Naive B cell (primary cell): ENCODE measurements at regions not wholly inside any gene's neighbourhood (a gene's known extent, or its start where the extent isn't known, plus 50 kb on each side); places are given as distances from the start of the nearest gene placed in this dataset.
A peak's percentile ranks its signal among the peaks of the same experiment; 100 is the strongest.
"Not testable (repeated sequence)": the region's sequence is repeated elsewhere in the genome, so short reads cannot be mapped to it uniquely, and the experiment has no call there.

Source experiments
- ATAC-seq, 2 donors: fragments of 150-1000 bp; cut with Tn5 transposase; 2 replicates each; pipeline ENCODE4 v1.10.0; 2021; ENCODE audit warnings: low read depth in 2 of 2, mild to moderate bottlenecking in 2 of 2, moderate library complexity in 2 of 2
- DNase-seq: peaks from one replicate; pipeline ENCODE4 v3.0.0; 2022
- H3K27ac Mint-ChIP-seq, 6 donors: one replicate each; pipeline ENCODE4 v1.8.0; 2020 to 2022; ENCODE audit warnings: mild to moderate bottlenecking in 6 of 6, mixed read lengths in 6 of 6, moderate library complexity in 5 of 6, inconsistent platforms in 2 of 6
- H3K27me3 Mint-ChIP-seq, 3 donors: one replicate each; pipeline ENCODE4 v1.8.0; 2021 to 2022; ENCODE audit warnings: mixed read lengths in 3 of 3, mild to moderate bottlenecking in 1 of 3
- H3K36me3 Mint-ChIP-seq, 2 donors: one replicate each; pipeline ENCODE4 v1.8.0; 2020 to 2022; ENCODE audit warnings: mixed read lengths in 2 of 2, inconsistent platforms in 1 of 2, mild to moderate bottlenecking in 1 of 2
- H3K4me1 Mint-ChIP-seq, 3 donors: one replicate each; pipeline ENCODE4 v1.8.0; 2020 to 2022; ENCODE audit warnings: mixed read lengths in 3 of 3, inconsistent platforms in 1 of 3, mild to moderate bottlenecking in 1 of 3, moderate library complexity in 1 of 3
- H3K4me3 Mint-ChIP-seq, 8 donors: one replicate each; pipeline ENCODE4 v1.8.0; 2020 to 2022; ENCODE audit warnings: mild to moderate bottlenecking in 8 of 8, mixed read lengths in 8 of 8, moderate library complexity in 8 of 8, inconsistent platforms in 2 of 8
- H3K9me3 Mint-ChIP-seq, 7 donors: one replicate each; pipeline ENCODE4 v1.8.0; 2020 to 2022; ENCODE audit warnings: mixed read lengths in 7 of 7, mild to moderate bottlenecking in 5 of 7, inconsistent platforms in 2 of 7, moderate library complexity in 1 of 7

- Mint-ChIP-seq H3K36me3 (no peaks in the 10 kb centered on the region), H3K4me3 (no peak overlapping the region), H3K4me1 (no peaks in the 10 kb centered on the region), H3K27ac (no peak overlapping the region), H3K9me3 (peaks cover 0 to 2% (median 0%) of the 10 kb centered on the region in 7 donors), H3K27me3 (no peaks in the 10 kb centered on the region)
- DNase-seq (no peak), ATAC-seq (no peak)
These were observed 59.3 kb downstream of the OXGR1 start for GRCh38 chr13:96934889-96935489.

- ATAC-seq = no peak
- DNase-seq = no peak
- no peaks in the 10 kb centered on the region for H3K4me1 Mint-ChIP-seq
- H3K36me3 Mint-ChIP-seq = no peaks in the 10 kb centered on the region
- peaks cover 7 to 34% (median 18%) of the 10 kb centered on the region in 7 donors for H3K9me3 Mint-ChIP-seq
- no peaks in the 10 kb centered on the region for H3K27me3 Mint-ChIP-seq
- no peak overlapping the region for H3K4me3 Mint-ChIP-seq
- no peak overlapping the region for H3K27ac Mint-ChIP-seq
These were observed 68.2 kb downstream of the OXGR1 start for GRCh38 chr13:96925916-96926628.

DNA sequence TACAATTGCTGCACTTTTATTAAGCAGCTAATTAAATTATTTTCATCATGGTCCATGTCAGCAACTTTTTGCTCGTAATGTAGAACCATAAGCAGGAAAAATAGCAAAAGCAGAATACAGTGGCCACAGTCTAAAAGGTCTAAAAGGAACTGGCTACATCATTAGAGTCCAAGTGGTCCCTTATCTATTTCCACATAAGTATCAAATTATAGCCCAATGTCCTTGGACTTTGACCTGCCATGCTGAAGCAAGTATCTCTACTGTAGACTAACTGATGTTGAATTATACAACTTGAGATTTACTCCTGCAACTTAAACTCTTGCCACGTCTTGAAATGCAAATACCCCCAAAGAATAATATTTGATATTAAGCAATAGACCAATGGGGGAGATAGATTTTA is 68.8 kb downstream of the OXGR1 start:
- no peaks in the 10 kb centered on the region for H3K27me3 Mint-ChIP-seq
- H3K4me1 Mint-ChIP-seq = no peaks in the 10 kb centered on the region

GRCh38 chr13:96918861-96919631 is 75.2 kb downstream of the OXGR1 start:
- ATAC-seq, H3K36me3 Mint-ChIP-seq, DNase-seq, H3K4me1 Mint-ChIP-seq, H3K27me3 Mint-ChIP-seq, H3K4me3 Mint-ChIP-seq: not testable (repeated sequence)
- Mint-ChIP-seq H3K9me3 (peaks cover 10 to 37% (median 23%) of the 10 kb centered on the region in 7 donors), H3K27ac (peak overlapping the region in 1 of 6 donors; percentile 10)

More for the DNA sequence above, 68.8 kb downstream of the OXGR1 start:
- peaks cover 7 to 39% (median 20%) of the 10 kb centered on the region in 7 donors for H3K9me3 Mint-ChIP-seq
- H3K27ac Mint-ChIP-seq = no peak overlapping the region
- ATAC-seq (no peak), DNase-seq (no peak)
- no peak overlapping the region for H3K4me3 Mint-ChIP-seq
- no peaks in the 10 kb centered on the region for H3K36me3 Mint-ChIP-seq

DNA sequence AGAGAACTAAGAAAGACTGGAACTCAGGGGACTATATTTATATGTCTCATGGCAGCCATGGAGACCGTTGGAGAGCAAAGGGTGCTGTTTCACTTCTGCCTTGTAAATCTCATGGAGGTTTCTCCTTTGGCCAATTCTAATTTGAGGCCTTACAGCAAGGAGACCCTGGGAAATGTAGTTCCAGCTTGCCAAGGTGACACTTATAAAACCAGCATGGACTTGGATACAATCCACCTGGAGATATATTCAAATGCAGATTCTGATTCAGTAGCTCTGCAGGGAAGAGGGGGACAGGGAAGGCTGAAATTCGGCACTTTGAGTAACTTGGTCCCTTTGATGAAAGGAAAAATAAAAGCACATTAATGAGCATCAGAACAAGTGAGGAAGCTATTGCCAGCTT is 90.0 kb downstream of the OXGR1 start:
- Mint-ChIP-seq H3K27ac (no peak overlapping the region), H3K9me3 (peaks cover 0 to 17% (median 0%) of the 10 kb centered on the region in 7 donors), H3K4me1 (no peaks in the 10 kb centered on the region), H3K27me3 (no peaks in the 10 kb centered on the region), H3K36me3 (no peaks in the 10 kb centered on the region), H3K4me3 (no peak overlapping the region)
- ATAC-seq (no peak), DNase-seq (no peak)

DNA sequence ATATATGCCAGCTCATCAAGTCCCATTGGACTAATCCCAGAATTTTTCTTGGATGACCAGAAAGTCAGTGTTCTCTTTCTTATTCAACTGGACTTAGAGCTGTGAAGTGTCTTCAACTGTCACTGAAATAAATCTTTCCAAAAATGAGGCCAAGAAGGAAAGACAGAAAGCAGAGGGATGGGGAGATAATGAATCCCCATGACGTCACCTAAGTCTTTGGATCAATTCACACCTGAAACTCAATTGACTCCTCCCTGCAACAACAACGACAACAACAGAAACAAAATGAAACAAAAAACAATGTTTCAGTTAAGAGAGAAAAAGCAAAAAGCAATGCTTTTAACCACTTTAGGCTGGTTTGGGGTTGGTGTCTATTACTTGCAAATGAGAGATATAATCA is 91.2 kb downstream of the OXGR1 start:
- Mint-ChIP-seq H3K9me3 (peaks cover 0 to 17% (median 0%) of the 10 kb centered on the region in 7 donors), H3K27ac (no peak overlapping the region), H3K36me3 (no peaks in the 10 kb centered on the region), H3K27me3 (no peaks in the 10 kb centered on the region), H3K4me3 (no peak overlapping the region), H3K4me1 (no peaks in the 10 kb centered on the region)
- DNase-seq (no peak), ATAC-seq (no peak)

DNA sequence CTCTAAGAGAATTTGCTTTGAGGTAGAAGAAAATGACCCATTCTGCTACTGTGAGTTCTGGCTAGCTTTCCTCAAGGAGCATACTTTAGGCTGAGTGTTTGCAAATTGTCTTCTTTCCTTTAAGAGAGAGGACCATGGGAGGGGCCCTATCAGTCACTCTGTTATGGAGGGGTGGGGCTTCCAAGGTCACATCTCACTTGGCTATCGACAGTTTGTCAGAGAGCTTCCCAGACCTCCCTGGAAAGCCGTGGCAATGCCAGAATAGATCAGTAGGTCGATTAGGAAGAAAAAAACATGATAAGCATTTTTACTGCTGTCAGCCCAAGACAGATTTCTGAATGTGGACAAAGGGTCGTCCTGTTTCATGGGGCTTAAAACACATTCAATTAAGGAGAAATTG is 93.3 kb downstream of the OXGR1 start:
- H3K9me3 Mint-ChIP-seq = peaks cover 0 to 16% (median 2%) of the 10 kb centered on the region in 7 donors
- DNase-seq = no peak
- H3K27ac Mint-ChIP-seq = no peak overlapping the region
- no peaks in the 10 kb centered on the region for H3K4me1 Mint-ChIP-seq
- H3K36me3 Mint-ChIP-seq = no peaks in the 10 kb centered on the region
- no peak overlapping the region for H3K4me3 Mint-ChIP-seq
- ATAC-seq = no peak
- no peaks in the 10 kb centered on the region for H3K27me3 Mint-ChIP-seq

DNA sequence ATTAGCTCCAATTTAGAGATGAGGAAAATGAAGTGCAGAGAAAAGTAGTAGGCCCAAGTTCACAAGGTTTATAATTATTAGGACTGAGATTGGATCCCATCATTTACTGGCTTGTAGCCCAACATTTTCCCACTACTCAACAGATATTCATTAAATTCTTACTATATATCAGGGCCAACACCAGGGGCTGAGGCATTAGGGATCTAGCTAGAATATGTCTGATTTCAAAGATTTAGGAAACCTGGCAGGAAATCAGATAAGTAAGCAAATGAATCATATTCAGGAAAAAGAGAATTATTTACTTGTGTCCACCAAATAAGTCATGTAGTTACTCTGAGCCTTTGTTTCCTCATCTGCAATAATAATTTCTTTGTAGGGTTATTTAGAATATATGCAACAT is 94.3 kb downstream of the OXGR1 start:
- H3K27me3 Mint-ChIP-seq = no peaks in the 10 kb centered on the region
- H3K27ac Mint-ChIP-seq = no peak overlapping the region
- DNase-seq (no peak), ATAC-seq (no peak)
- no peak overlapping the region for H3K4me3 Mint-ChIP-seq
- peaks cover 0 to 2% of the 10 kb centered on the region in 2 donors for H3K36me3 Mint-ChIP-seq
- H3K9me3 Mint-ChIP-seq = peaks cover 0 to 15% (median 5%) of the 10 kb centered on the region in 7 donors
- H3K4me1 Mint-ChIP-seq = no peaks in the 10 kb centered on the region

DNA sequence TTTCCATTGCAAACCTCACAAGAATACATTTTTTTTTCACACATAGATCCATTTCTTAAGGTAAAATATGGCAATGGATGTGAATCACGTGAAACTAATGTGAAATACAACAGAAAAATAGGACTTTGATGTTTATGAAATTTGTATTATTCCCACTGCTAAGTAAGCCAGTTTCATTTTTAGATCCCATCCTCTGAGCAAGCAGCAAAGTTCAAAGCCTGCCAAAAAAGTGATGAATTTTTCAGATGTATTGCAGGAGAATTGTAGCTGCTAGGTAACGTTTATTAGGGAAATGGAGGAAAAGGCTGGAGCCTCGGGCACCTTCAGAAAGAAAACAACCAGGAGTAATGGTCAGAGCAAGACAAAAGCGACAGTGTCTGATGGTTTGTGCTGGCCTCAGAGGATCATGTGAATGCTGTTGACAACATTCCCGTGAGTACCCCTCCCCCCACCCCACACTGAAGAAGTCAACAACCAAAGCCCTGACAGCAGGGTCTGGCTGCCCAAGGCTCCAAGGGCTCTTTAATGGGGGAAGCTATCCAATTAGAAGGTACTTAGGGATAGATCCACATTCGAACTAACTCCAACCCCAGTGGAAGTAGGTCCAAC is 95.5 kb downstream of the OXGR1 start:
- DNase-seq = no peak

DNA sequence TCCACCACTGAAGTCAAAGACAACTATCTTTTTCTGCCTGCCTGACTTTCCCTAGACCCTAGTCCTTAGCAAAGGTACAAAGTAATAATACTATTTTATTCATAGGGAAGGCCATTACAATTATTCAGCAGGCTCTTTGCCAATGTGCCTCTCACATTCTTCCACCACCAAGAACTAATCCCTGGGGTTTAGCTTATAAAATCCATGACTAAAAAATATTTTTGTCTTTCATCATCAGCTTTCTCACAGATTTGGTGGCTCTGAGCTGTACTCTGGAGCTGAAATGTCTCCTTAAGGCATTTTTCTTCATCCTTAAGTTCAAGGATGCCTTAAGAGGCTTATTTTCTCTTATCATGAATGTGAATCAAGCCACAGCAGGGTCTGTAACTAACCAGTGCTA is 96.1 kb downstream of the OXGR1 start:
- no peak for DNase-seq
- H3K4me1 Mint-ChIP-seq = no peaks in the 10 kb centered on the region
- H3K27ac Mint-ChIP-seq = no peak overlapping the region
- H3K36me3 Mint-ChIP-seq = peaks cover 0 to 9% of the 10 kb centered on the region in 2 donors
- H3K4me3 Mint-ChIP-seq = no peak overlapping the region
- ATAC-seq = no peak
- H3K27me3 Mint-ChIP-seq = no peaks in the 10 kb centered on the region
- peaks cover 2 to 16% (median 5%) of the 10 kb centered on the region in 7 donors for H3K9me3 Mint-ChIP-seq

More for the DNA sequence above, 95.5 kb downstream of the OXGR1 start:
- Mint-ChIP-seq H3K4me3 (no peak overlapping the region), H3K27ac (no peak overlapping the region), H3K4me1 (no peaks in the 10 kb centered on the region), H3K9me3 (peaks cover 2 to 18% (median 5%) of the 10 kb centered on the region in 7 donors), H3K27me3 (no peaks in the 10 kb centered on the region), H3K36me3 (peaks cover 0 to 9% of the 10 kb centered on the region in 2 donors)
- no peak for ATAC-seq
